H7 (cell line): ENCODE measurements at regions not wholly inside any gene's neighbourhood (a gene's known extent, or its start where the extent isn't known, plus 50 kb on each side); places are given as distances from the start of the nearest gene placed in this dataset.

Experiments
- DNase-seq: peaks from one replicate; pipeline ENCODE4 v3.0.0; 2012
- H3K27me3 ChIP-seq: 2 replicates; pipeline ENCODE4 v1.6.0; 2011; ENCODE audit warnings: mild to moderate bottlenecking, low read length; ENCODE audit not compliant: control insufficient read depth, insufficient read depth
- H3K36me3 ChIP-seq: replicated peaks from 2 replicates; pipeline ENCODE4 v1.5.1; 2011; ENCODE audit warnings: low read length; ENCODE audit not compliant: control insufficient read depth, insufficient read depth
- H3K4me3 ChIP-seq: 2 replicates; pipeline ENCODE4 v1.5.1; 2011; ENCODE audit warnings: low read depth, mild to moderate bottlenecking, control low read depth, low read length, moderate library complexity; ENCODE audit not compliant: insufficient read depth

DNA sequence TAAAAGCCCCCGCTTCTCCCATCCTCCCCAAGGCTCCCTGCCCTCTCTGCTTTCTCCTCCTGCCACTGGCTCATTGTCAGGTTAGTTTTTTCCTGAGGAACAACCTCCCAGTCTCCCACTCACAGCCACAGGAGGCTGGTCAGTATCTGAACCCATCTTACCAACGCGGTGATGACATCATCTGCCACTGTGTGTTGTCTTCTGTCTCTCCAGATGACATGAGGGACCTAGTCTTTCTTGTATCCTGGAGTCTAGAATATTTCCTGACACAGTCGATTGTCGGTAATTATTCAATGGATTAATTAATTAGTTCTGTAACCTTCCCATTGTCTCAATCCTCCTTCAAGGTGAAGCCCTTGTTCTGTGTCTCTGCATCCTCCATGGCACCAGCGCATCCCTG is 290.2 kb downstream of the GALR1 start:
- Histone ChIP-seq H3K4me3 (no peak overlapping the region), H3K27me3 (no peaks in the 10 kb centered on the region), H3K36me3 (no peaks in the 10 kb centered on the region)
- no peak for DNase-seq

DNA sequence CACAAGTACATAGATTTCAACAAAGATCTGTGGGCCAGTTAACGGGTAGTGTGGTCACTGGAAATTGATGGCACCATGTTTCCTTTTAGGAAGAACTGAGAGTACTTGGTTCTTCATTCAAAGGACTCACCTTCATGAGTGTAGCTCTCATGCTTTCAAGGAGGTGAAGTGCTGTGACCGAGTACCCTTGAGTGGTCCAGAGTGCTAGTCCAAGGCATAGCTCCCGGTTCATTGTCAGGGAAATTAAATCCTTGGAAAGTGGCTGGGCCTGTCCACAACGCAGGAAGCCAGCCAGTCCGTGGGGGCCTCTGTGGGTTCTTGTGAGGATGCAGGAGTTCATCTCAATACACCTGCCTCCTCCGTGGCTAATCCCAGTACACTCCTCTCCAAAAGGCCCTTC is 295.1 kb downstream of the GALR1 start:
- H3K27me3 ChIP-seq = no peaks in the 10 kb centered on the region
- no peaks in the 10 kb centered on the region for H3K36me3 ChIP-seq
- no peak overlapping the region for H3K4me3 ChIP-seq
- no peak for DNase-seq

DNA sequence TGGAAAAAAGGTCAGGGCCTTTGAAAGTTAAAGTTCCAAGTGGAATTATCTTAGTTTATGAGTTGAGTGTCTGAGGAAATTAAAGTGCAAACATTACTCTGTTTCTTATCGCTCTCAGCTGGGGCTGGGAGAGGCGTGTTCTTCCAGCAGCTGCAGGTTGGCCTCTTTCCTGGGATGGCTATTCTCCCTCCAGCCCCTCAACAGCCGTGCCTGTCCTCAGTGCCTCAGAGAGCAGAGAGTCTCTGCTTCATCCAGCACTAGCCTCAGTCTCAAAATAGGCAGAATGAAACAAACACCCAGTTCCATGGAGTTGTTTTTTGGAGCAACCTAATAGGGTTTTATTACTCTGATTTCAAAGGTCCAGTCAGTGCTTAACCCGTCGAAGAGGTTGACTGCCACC is 298.1 kb downstream of the GALR1 start:
- no peak for DNase-seq
- no peaks in the 10 kb centered on the region for H3K36me3 ChIP-seq

DNA sequence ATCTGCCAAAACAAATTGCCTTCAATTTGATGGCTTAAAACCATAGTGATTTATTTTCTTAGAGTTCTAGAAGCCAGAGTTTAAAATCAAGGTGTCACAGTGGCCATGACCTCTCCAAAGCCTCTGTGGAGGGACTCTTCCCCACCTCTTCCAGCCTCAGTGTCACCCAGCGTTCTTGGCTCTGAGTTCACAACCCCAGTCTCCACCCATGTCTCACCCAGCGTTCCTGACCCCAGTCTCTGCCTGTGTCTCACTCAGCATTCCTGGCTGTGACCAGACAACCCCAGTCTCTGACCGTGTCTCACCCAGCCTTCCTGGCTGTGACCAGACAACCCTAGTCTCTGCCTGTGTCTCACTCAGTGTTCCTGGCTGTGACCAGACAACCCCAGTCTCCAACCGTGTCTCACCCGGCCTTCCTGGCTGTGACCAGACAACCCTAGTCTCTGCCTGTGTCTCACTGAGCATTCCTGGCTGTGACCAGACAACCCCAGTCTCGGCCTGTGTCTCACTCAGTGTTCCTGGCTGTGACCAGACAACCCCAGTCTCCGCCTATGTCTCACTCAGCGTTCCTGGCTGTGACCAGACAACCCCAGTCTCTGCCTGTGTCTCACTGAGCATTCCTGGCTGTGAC is 299.3 kb downstream of the GALR1 start:
- Histone ChIP-seq H3K4me3 (no peak overlapping the region), H3K36me3 (no peaks in the 10 kb centered on the region), H3K27me3 (no peaks in the 10 kb centered on the region)
- no peak for DNase-seq

More for the DNA sequence above, 298.1 kb downstream of the GALR1 start:
- no peak overlapping the region for H3K4me3 ChIP-seq
- H3K27me3 ChIP-seq = no peaks in the 10 kb centered on the region

DNA sequence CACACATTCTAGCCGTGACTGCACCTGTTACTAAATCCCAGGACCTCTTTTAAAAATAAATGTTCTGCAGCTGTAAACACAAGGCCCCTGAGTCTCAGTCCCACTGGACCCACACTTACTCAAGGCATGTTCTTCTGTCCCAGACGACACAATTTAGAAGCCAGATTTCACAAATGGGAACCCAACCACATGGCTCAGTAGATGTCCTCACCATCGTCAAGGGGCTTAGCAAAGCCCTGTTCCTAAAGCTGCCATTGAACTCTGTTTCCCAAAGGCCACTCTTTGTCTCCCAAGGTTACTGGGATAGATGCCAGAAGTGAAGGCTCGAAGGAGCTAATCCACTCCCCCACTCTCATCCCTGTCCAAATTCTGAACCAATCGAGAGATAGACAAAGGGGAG is 301.0 kb downstream of the GALR1 start:
- DNase-seq = no peak
- Histone ChIP-seq H3K4me3 (no peak overlapping the region), H3K27me3 (no peaks in the 10 kb centered on the region), H3K36me3 (no peaks in the 10 kb centered on the region)

DNA sequence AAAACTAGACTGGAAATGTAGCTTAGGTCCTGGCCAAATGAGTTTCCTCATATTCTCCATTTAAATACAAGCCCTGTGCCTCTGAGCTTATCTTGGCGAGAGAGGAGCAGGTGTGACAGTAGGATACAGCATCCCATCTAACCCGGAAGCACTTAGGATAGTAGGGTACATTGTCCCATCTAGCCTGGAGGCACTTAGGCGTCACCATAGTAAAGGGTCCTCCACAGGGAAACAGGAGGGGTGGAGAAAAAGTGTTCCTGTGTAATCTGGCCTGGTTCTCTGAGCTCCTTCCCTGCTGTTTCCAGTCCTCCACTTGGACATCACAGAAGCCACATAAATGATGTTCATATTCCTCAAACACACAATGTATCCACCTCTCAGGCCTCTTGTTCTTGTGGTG is 301.4 kb downstream of the GALR1 start:
- no peak for DNase-seq

DNA sequence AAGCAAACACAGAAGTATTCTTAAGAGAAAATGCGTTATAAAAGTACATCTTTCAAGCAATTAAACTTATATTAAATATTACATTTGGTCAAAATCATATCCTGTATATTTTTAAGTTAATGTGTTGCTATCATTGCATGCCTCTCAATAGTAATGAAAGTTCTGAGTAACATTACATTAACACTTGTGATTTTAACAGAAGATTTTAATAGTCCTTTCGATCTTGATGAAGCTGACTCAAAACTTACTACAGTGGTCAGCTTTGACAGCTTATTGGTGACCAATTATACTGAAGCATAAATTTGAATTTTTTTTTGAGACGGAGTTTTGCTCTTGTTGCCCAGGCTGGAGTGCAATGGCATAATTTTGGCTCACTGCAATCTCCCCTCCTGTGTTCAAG is 303.3 kb downstream of the GALR1 start:
- Histone ChIP-seq H3K36me3 (no peaks in the 10 kb centered on the region), H3K27me3 (no peaks in the 10 kb centered on the region), H3K4me3 (no peak overlapping the region)
- no peak for DNase-seq

More for the DNA sequence above, 301.4 kb downstream of the GALR1 start:
- H3K36me3 ChIP-seq = no peaks in the 10 kb centered on the region
- H3K4me3 ChIP-seq = no peak overlapping the region
- H3K27me3 ChIP-seq = no peaks in the 10 kb centered on the region

DNA sequence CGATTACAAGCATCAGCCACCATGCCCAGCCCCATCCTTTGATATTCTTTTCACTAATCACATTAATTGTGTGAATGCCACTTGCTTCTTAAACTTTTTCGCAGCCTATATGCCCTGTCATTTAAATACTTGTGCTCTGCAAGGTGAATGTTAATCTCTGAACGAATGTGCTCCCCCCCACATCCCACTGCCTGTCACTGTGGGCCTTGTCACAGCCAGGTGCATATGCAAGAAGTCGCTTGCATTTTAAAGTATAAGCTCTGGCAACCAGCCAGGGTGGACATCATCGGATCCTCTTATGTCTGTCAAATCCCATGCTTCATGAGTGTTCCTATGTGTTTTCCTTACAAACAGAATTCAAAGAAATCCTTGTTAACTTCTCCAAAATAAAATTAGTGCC is 304.4 kb downstream of the GALR1 start:
- no peak for DNase-seq
- H3K36me3 ChIP-seq = no peaks in the 10 kb centered on the region

DNA sequence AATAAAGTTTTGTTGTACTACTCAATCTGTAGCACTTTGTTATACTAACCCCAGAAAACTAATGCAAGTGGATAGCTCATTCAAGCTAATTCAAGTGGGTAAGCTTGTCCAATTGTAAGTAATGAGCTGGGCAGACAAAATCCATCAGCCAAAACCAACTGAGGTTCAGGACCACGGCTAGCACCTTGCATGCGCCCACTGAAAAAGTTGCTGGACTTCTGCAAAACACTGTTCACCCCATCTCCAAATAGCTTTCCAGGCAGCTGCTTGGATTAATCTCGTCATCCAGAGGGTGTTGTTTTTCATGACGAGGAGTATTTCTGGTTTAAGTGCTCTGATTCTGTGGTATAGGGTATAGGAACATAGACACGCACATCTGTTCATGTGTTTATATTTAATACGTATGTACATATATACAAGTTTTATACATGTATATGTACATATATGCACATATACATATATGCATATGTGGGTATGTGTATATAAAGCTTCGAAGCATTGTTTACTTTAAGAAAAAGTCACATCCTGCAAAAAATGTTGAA is 307.5 kb downstream of the GALR1 start:
- no peaks in the 10 kb centered on the region for H3K36me3 ChIP-seq

More for the DNA sequence above, 304.4 kb downstream of the GALR1 start:
- H3K4me3 ChIP-seq = no peak overlapping the region
- no peaks in the 10 kb centered on the region for H3K27me3 ChIP-seq

DNA sequence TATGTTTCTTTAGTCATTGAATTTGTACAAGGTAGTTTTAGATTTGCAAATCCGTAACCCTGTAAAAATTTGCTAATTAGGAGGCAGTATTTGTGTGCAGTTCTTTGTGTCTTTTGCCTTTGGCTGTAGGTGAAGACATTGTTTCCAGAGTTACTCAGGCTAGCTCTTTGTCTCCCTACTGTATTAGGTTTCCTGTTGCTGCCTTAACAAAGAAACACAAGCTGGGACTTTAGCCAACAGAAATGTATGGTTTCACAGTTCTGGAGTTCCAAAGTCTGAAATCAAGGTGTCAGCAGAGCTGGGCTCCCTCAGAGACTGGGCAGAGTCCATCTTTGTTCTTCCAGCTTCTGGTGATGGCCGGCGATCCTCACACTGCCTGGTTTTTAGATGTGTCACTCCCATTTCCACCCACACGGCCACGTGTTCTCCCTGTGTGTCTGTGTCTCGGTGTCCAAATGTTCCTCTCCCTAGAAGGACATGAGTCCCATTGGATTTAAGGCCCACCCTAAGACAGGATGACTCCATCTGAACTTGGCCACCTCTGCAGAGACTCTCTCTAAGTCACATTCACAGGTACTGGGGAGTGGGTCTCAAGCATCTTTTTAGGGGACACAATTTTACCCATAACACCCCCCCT is 309.7 kb downstream of the GALR1 start:
- DNase-seq = no peak
- Histone ChIP-seq H3K36me3 (no peaks in the 10 kb centered on the region), H3K4me3 (no peak overlapping the region), H3K27me3 (no peaks in the 10 kb centered on the region)

More for the DNA sequence above, 307.5 kb downstream of the GALR1 start:
- no peak overlapping the region for H3K4me3 ChIP-seq
- DNase-seq = no peak
- no peaks in the 10 kb centered on the region for H3K27me3 ChIP-seq

DNA sequence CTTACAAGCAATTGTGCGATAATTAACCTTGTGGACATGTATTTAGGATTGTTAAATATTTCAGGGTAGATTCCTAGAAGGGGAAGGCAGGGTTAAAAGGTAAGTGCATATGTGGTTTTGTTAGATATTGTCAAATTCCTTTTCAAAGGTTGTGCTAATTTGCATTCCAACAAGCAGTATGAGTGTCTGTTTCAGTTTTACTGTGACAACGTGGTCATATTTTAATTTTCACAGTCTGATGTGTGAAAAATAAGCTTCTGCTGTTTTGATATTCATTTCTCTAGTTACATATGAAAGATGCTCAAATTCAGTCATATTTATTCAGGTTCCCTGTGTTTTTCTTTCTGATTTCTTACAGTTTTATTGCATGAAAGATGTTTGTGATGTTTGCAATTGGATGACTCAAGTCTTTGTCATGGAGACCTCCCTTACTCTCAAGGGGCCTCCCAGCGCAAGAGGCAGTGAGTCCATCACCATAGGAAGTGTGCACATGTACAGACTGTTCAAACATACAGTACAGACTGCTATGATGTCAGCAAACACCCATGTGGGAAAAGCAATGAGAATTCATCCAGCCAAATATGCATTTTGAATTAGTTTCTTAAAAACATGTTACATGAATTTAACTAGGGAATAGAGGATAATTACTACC is 310.8 kb downstream of the GALR1 start:
- DNase-seq = no peak
- Histone ChIP-seq H3K27me3 (no peaks in the 10 kb centered on the region), H3K4me3 (no peak overlapping the region)

DNA sequence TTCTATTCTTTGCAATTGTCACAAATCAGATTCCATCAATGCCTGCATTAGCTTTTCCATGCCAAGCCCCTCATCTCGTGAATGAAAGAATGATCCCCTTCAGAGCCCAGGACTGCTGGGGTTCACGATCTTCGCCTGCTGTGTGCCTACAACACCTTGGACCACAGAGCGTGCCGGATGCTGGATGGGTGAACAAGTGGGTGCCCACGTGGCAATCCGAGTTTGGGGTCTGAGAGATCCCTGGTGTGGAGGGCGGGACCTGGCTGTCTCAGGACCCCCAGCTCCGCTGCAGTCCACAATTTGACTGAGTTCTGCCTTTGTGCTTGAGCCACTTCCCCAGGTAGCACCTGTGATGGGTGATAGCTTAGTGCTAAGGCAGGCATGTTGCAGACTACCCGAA is 317.0 kb downstream of the GALR1 start:
- Histone ChIP-seq H3K4me3 (no peak overlapping the region), H3K27me3 (no peaks in the 10 kb centered on the region), H3K36me3 (no peaks in the 10 kb centered on the region)
- no peak for DNase-seq

More for the DNA sequence above, 310.8 kb downstream of the GALR1 start:
- no peaks in the 10 kb centered on the region for H3K36me3 ChIP-seq

DNA sequence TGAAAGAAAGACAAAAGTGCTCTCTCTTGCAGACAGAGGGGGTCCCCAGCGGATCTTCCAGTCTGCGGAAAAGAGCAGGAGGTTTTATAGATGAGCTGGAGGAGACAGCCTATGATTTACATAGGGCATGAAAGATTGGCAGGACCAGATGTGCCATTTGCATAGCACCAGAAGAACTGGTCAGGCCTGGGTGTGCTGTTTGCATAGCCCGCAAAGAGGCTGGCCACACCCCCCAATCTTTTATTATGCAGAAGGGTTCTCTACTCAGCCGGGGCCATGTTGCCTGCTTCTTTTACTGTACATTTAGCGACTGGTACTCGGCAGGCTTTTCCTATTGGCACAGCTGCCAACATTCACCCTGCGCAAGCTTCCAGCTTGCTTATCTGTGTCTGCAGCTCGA is 317.6 kb downstream of the GALR1 start:
- no peak for DNase-seq
- Histone ChIP-seq H3K27me3 (no peaks in the 10 kb centered on the region), H3K36me3 (no peaks in the 10 kb centered on the region), H3K4me3 (no peak overlapping the region)

DNA sequence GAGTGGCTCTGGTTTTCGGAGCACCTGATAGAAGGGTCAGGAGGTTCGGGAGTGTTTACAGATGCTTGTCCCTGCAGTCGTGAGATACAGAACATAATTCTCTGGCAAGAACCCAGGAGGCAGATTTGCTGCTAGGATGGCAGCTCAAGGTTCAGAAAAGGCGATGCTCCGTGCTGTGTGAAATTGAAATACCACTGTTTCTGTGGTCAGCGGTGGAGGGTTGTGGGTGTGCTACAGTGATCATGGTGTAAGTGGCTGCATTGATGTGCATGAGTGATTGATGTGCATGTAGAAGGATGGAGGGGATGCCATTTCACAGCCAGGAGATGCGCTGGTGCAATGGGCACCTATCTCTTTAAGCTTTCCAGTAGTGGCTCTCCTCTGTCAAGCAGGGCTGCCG is 322.1 kb downstream of the GALR1 start:
- no peaks in the 10 kb centered on the region for H3K27me3 ChIP-seq
- no peak overlapping the region for H3K4me3 ChIP-seq
- no peak for DNase-seq
- no peaks in the 10 kb centered on the region for H3K36me3 ChIP-seq

DNA sequence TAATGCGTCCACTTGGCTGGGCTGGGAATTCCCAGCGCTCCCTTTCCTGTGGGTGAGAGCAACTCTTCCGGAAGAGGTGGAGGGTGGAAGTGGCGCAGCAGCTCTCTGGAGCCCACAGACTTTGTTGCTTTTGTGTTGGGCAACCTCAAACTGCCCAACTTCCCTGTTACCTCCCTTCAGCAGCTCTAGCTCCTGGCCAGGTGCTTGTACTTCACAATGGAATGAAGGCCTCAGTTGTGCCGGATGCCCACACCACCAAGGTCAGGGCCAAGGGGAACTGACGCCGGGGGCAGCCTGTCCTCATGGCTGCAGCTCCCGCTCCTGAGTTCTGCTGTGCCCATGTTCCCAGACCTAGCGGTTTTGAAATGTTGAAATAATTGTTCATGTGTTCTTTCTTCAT is 322.9 kb downstream of the GALR1 start:
- Histone ChIP-seq H3K27me3 (no peaks in the 10 kb centered on the region), H3K36me3 (no peaks in the 10 kb centered on the region), H3K4me3 (no peak overlapping the region)
- DNase-seq = no peak
